Psoas muscle (tissue), 7 donors: ENCODE measurements at regions not wholly inside any gene's neighbourhood (a gene's known extent, or its start where the extent isn't known, plus 50 kb on each side); places are given as distances from the start of the nearest gene placed in this dataset.

Source experiments
- ATAC-seq, 4 donors: fragments of 200-7000 bp; cut with Tn5 transposase; one replicate each; pipeline ENCODE4 v1.9.1; 2020; ENCODE audit warnings: moderate library complexity in 3 of 4, mild to moderate bottlenecking in 2 of 4
- DNase-seq, 2 donors: peaks; one replicate each; pipeline ENCODE4 v3.0.0-alpha.2; 2020
- H3K27ac ChIP-seq: fragments of 200-600 bp; one replicate; pipeline ENCODE4 v1.8.0; 2022
- H3K27me3 ChIP-seq, 3 donors: fragments of 200-600 bp in 1 of 3; one replicate each; pipeline versions ENCODE4 v1.6.1 to v1.8.0; 2013 to 2022; ENCODE audit warnings: low read length in 2 of 3, mild to moderate bottlenecking in 2 of 3, moderate library complexity in 1 of 3; ENCODE audit not compliant: insufficient read depth in 3 of 3
- H3K36me3 ChIP-seq, 2 donors: fragments of 200-600 bp in 1 of 2; one replicate each; pipeline versions ENCODE4 v1.6.1 to v1.8.0; 2013 to 2022; ENCODE audit warnings: low read depth in 1 of 2, mild to moderate bottlenecking in 1 of 2, moderate library complexity in 1 of 2; ENCODE audit not compliant: insufficient read depth in 1 of 2
- H3K4me1 ChIP-seq: fragments of 200-600 bp; one replicate; pipeline ENCODE4 v1.8.0; 2022
- H3K4me3 ChIP-seq: fragments of 200-600 bp; one replicate; pipeline ENCODE4 v1.8.0; 2022; ENCODE audit warnings: mild to moderate bottlenecking
- H3K9me3 ChIP-seq: fragments of 200-600 bp; one replicate; pipeline ENCODE4 v1.8.0; 2022
- CTCF ChIP-seq: fragments of 200-600 bp; IDR thresholded peaks from one replicate; pipeline ENCODE4 v1.8.0; 2022; ENCODE audit warnings: antibody characterized with exemption
- WGBS, 3 donors: extraction: QIAGEN DNeasy Blood & Tissue Kit; methylation state at CpG; one replicate each; pipeline versions ENCODE4 v1.1.6 to v1.1.7; 2013; 5-methylcytosine and 5-hydroxymethylcytosine counted together
- intact Hi-C, 2 donors: fragments of 100-400 bp; cut with DNase I; formaldehyde crosslinking; loops; one replicate each; pipeline versions ENCODE4 v1.11.0 to v1.14.2; 2022
- donor health status: healthy with polysubstance abuse.
- donor health status: DM: no; HTN: no; CAD: no; lungs with moderate emphysema.
- donor health status: Bipolar disorder and iron deficiency.
- donor health status: healthy.
- donor health status: DM: yes; HTN: yes; CAD: no.
- donor health status: DM: no; HTN: no; CAD: no.
- donor health status: DM: yes; HTN: yes; CAD: no.

GRCh38 chr9:99744132-99744531 lies 77.6 kb upstream of the NR4A3 start:
- Histone ChIP-seq H3K9me3 (no peaks in the 10 kb centered on the region), H3K36me3 (no peaks in the 10 kb centered on the region), H3K27me3 (no peaks in the 10 kb centered on the region), H3K27ac (no peak overlapping the region), H3K4me3 (no peak overlapping the region), H3K4me1 (no peaks in the 10 kb centered on the region)
- intact Hi-C loops: no loop called here
- no peak for TF ChIP-seq CTCF
- WGBS, 3 donors: 76 to 85% (median 80%) methylated on average over 1 of the region's 1 CpG
- DNase-seq: no peak
- no peak for ATAC-seq

DNA sequence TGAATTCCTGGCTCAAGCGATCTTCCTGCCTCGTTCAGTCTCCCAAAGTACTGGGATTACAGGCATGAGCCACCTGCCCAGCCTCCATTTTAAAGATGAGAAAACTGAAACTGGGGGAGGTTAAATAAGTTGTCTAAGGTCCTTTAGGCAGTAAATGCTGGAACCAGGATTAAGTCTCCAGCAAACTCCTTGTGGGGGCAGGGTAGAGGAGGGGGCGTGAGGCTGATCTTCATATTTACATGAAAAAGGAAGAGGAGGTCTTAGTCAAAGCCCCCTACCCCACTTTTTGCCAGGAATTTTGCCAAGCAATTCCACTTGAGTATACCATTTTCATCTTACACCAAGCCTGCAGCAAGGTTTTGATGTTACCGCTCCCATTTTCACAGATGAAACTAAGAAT lies 76.6 kb upstream of the NR4A3 start:
- no peaks in the 10 kb centered on the region for H3K36me3 ChIP-seq
- WGBS, 3 donors: 81 to 83% (median 82%) methylated on average over 4 of the region's 4 CpGs
- H3K4me1 ChIP-seq: no peaks in the 10 kb centered on the region
- no peak overlapping the region for H3K27ac ChIP-seq
- no peaks in the 10 kb centered on the region for H3K9me3 ChIP-seq
- DNase-seq (no peak), ATAC-seq (no peak)
- no peak for TF ChIP-seq CTCF
- H3K4me3 ChIP-seq: no peak overlapping the region
- no peaks in the 10 kb centered on the region for H3K27me3 ChIP-seq
- intact Hi-C loops: no loop called here

- no peak for ATAC-seq
- intact Hi-C loops: no loop called here
Observed at GRCh38 chr9:99746406-99746805, 75.3 kb upstream of the NR4A3 start.

DNA sequence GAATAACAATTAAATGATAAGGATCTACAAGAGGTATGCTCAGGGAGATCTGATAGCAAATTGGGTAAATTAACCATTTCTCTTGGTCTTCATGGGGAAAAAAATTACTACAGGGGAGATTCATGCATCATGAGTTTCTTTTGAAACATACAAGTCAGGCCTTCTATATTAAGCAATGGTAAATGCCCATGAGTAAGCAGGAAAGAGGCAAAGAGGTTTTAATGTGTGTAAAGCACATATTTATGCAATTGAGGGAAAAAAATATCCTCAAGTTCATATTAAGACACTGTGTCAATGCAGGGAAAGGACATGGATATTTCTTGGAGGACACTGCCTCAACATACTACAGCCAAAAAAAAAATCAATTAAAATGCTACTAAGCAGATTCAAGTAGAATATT lies 73.4 kb upstream of the NR4A3 start:
- TF ChIP-seq CTCF: no peak
- DNase-seq: no peak
- Histone ChIP-seq H3K4me1 (no peaks in the 10 kb centered on the region), H3K27ac (no peak overlapping the region), H3K36me3 (no peaks in the 10 kb centered on the region), H3K9me3 (no peaks in the 10 kb centered on the region), H3K27me3 (no peaks in the 10 kb centered on the region), H3K4me3 (no peak overlapping the region)
- no peak for ATAC-seq
- intact Hi-C loops: no loop called here

More at GRCh38 chr9:99746406-99746805, 75.3 kb upstream of the NR4A3 start:
- H3K36me3 ChIP-seq: no peaks in the 10 kb centered on the region
- no peak overlapping the region for H3K4me3 ChIP-seq
- no peak overlapping the region for H3K27ac ChIP-seq
- no peak for TF ChIP-seq CTCF
- DNase-seq: no peak
- no peaks in the 10 kb centered on the region for H3K27me3 ChIP-seq
- no peaks in the 10 kb centered on the region for H3K9me3 ChIP-seq
- H3K4me1 ChIP-seq: no peaks in the 10 kb centered on the region
- 95% methylated on average over 1 of the region's 1 CpG for WGBS, 3 donors

GRCh38 chr9:99748676-99749075 lies 73.0 kb upstream of the NR4A3 start:
- no peak for DNase-seq
- no peak for TF ChIP-seq CTCF
- intact Hi-C loops: no loop called here
- no peaks in the 10 kb centered on the region for H3K9me3 ChIP-seq
- no peaks in the 10 kb centered on the region for H3K4me1 ChIP-seq
- H3K27ac ChIP-seq: no peak overlapping the region
- no peaks in the 10 kb centered on the region for H3K27me3 ChIP-seq
- H3K36me3 ChIP-seq: no peaks in the 10 kb centered on the region
- no peak for ATAC-seq
- H3K4me3 ChIP-seq: no peak overlapping the region
- WGBS, 3 donors: 59 to 71% (median 61%) methylated on average over 1 of the region's 1 CpG
